Calu3 (cell line): ENCODE measurements at regions not wholly inside any gene's neighbourhood (a gene's known extent, or its start where the extent isn't known, plus 50 kb on each side); places are given as distances from the start of the nearest gene placed in this dataset.

Experiments
- BruUV-seq: library from RNA; stranded (reverse); fragments of 400-500 nt; replicated peaks from 2 replicates; lab custom pipeline; 2021; lab: Mats Ljungman, UMichigan
- CTCF ChIA-PET: fragments of 300-600 bp; sonication (Branson Sonifier 250); formaldehyde crosslinking; loops from one replicate; lab custom pipeline; 2022; ENCODE audit warnings: antibody characterized with exemption; lab: Charles Lee
- DNase-seq: peaks from one replicate; pipeline ENCODE4 v3.0.0; 2022
- H3K27ac Mint-ChIP-seq: one replicate; pipeline ENCODE4 v1.8.0; 2022; ENCODE audit warnings: mixed read lengths; ENCODE audit not compliant: unreplicated experiment
- H3K27me3 Mint-ChIP-seq: one replicate; pipeline ENCODE4 v1.8.0; 2022; ENCODE audit warnings: mixed read lengths; ENCODE audit not compliant: unreplicated experiment
- H3K36me3 Mint-ChIP-seq: one replicate; pipeline ENCODE4 v1.8.0; 2022; ENCODE audit warnings: mild to moderate bottlenecking, moderate library complexity, mixed read lengths; ENCODE audit not compliant: insufficient read depth, unreplicated experiment
- H3K4me1 Mint-ChIP-seq: one replicate; pipeline ENCODE4 v1.8.0; 2022; ENCODE audit warnings: mild to moderate bottlenecking, low read depth, mixed read lengths; ENCODE audit not compliant: unreplicated experiment
- H3K4me3 Mint-ChIP-seq: one replicate; pipeline ENCODE4 v1.8.0; 2022; ENCODE audit warnings: mild to moderate bottlenecking, low read depth, moderate library complexity, mixed read lengths; ENCODE audit not compliant: unreplicated experiment
- H3K9me3 Mint-ChIP-seq: one replicate; pipeline ENCODE4 v1.8.0; 2022; ENCODE audit warnings: low read depth, mixed read lengths; ENCODE audit not compliant: unreplicated experiment
- intact Hi-C: fragments of 100-400 bp; cut with micrococcal nuclease; formaldehyde crosslinking; loops from one replicate; pipeline ENCODE4 v1.10.0; 2022; ENCODE audit not compliant: unreplicated experiment
- TF ChIP-seq, protein P1 (sequence below): fragments of 200-600 bp; IDR thresholded peaks from one replicate; pipeline ENCODE4 v1.8.0; 2022; ENCODE audit warnings: antibody characterized with exemption; ENCODE audit not compliant: unreplicated experiment

GRCh38 chr2:187098154-187098553 is 249.2 kb upstream of the ZSWIM2 start:
- CTCF ChIA-PET = no interaction called here
- no peaks in the 10 kb centered on the region for H3K9me3 Mint-ChIP-seq
- no peak for DNase-seq
- H3K36me3 Mint-ChIP-seq = no peaks in the 10 kb centered on the region
- intact Hi-C loops = no loop called here
- H3K27ac Mint-ChIP-seq = no peak overlapping the region
- TF ChIP-seq, protein P1, sequence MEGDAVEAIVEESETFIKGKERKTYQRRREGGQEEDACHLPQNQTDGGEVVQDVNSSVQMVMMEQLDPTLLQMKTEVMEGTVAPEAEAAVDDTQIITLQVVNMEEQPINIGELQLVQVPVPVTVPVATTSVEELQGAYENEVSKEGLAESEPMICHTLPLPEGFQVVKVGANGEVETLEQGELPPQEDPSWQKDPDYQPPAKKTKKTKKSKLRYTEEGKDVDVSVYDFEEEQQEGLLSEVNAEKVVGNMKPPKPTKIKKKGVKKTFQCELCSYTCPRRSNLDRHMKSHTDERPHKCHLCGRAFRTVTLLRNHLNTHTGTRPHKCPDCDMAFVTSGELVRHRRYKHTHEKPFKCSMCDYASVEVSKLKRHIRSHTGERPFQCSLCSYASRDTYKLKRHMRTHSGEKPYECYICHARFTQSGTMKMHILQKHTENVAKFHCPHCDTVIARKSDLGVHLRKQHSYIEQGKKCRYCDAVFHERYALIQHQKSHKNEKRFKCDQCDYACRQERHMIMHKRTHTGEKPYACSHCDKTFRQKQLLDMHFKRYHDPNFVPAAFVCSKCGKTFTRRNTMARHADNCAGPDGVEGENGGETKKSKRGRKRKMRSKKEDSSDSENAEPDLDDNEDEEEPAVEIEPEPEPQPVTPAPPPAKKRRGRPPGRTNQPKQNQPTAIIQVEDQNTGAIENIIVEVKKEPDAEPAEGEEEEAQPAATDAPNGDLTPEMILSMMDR = no peak
- BruUV-seq = no TSS peak
- H3K4me1 Mint-ChIP-seq = no peaks in the 10 kb centered on the region
- no peak overlapping the region for H3K4me3 Mint-ChIP-seq
- H3K27me3 Mint-ChIP-seq = no peaks in the 10 kb centered on the region

DNA sequence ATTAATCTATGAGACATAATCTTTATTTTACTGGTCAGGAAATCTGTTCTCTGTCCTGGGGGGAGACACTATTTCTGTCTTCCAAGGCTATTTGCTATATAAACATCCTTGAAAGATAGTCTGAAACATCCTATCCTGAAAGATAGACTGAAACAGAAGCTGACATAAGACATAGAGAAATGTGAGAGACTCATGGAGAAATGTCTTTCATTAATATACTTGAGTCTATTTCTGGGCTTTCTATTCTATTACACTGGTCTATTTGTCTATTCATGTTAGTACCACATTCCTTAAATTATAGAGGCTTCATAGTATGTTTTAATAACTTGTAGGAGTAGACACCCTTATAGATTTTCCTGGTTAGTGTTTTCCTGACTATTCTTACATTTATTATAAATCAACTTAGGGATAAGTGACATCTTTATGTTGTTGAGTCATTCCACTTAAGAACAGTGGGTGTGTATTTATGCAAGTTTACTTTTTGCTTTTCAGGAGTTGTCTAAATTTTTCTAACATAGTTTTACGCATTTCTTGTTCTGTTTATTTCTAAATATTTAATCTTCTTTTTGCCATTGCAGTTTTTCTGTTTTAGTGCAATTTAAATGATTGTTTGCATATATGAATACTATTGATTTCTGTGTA is 244.9 kb upstream of the ZSWIM2 start:
- no peaks in the 10 kb centered on the region for H3K36me3 Mint-ChIP-seq
- BruUV-seq = no TSS peak
- H3K27ac Mint-ChIP-seq = no peak overlapping the region
- H3K4me1 Mint-ChIP-seq = no peaks in the 10 kb centered on the region
- intact Hi-C loops = no loop called here
- no peaks in the 10 kb centered on the region for H3K9me3 Mint-ChIP-seq
- no peak overlapping the region for H3K4me3 Mint-ChIP-seq
- TF ChIP-seq, protein P1 = no peak
- no peak for DNase-seq
- no peaks in the 10 kb centered on the region for H3K27me3 Mint-ChIP-seq
- CTCF ChIA-PET = no interaction called here

- Mint-ChIP-seq H3K4me1 (no peaks in the 10 kb centered on the region), H3K9me3 (no peaks in the 10 kb centered on the region), H3K36me3 (no peaks in the 10 kb centered on the region), H3K4me3 (no peak overlapping the region), H3K27ac (no peak overlapping the region), H3K27me3 (no peaks in the 10 kb centered on the region)
- no TSS peak for BruUV-seq
- DNase-seq = no peak
- intact Hi-C loops = no loop called here
- CTCF ChIA-PET = no interaction called here
- TF ChIP-seq, protein P1 = no peak
These were observed 242.7 kb upstream of the ZSWIM2 start for GRCh38 chr2:187091664-187092063.

GRCh38 chr2:187084524-187084923 is 235.6 kb upstream of the ZSWIM2 start:
- Mint-ChIP-seq H3K27ac (no peak overlapping the region), H3K36me3 (no peaks in the 10 kb centered on the region), H3K27me3 (no peaks in the 10 kb centered on the region), H3K4me1 (no peaks in the 10 kb centered on the region), H3K4me3 (no peak overlapping the region), H3K9me3 (no peaks in the 10 kb centered on the region)
- TF ChIP-seq, protein P1 = no peak
- BruUV-seq = no TSS peak
- CTCF ChIA-PET = no interaction called here
- intact Hi-C loops = no loop called here
- no peak for DNase-seq
